HuH-7.5 (cell line): ENCODE measurements at regions not wholly inside any gene's neighbourhood (a gene's known extent, or its start where the extent isn't known, plus 50 kb on each side); places are given as distances from the start of the nearest gene placed in this dataset.
A peak's percentile ranks its signal among the peaks of the same experiment; 100 is the strongest.

Experiments used
- DNase-seq: peaks from one replicate; pipeline ENCODE4 v3.0.0; 2011; ENCODE audit warnings: low spot score

- DNase-seq = peak; percentile 15
Measured at GRCh38 chr2:898319-898718, 52.3 kb upstream of the SNTG2 start.

GRCh38 chr2:897091-897490, 53.6 kb upstream of the SNTG2 start:
- no peak for DNase-seq

- DNase-seq = peak; percentile 20
Measured at GRCh38 chr2:893311-893710, 57.3 kb upstream of the SNTG2 start.

- DNase-seq = no peak
Measured at GRCh38 chr2:892892-893291, 57.8 kb upstream of the SNTG2 start.

GRCh38 chr2:892401-892800, 58.2 kb upstream of the SNTG2 start:
- no peak for DNase-seq

GRCh38 chr2:891734-892133, 58.9 kb upstream of the SNTG2 start:
- no peak for DNase-seq

GRCh38 chr2:890791-891190, 59.9 kb upstream of the SNTG2 start:
- DNase-seq = no peak

GRCh38 chr2:890214-890613, 60.4 kb upstream of the SNTG2 start:
- DNase-seq = no peak

GRCh38 chr2:888906-889566, 61.6 kb upstream of the SNTG2 start:
- no peak for DNase-seq

- DNase-seq = no peak
Measured at GRCh38 chr2:888211-888801, 62.3 kb upstream of the SNTG2 start.

- DNase-seq = no peak
Measured at GRCh38 chr2:887639-888038, 63.0 kb upstream of the SNTG2 start.

GRCh38 chr2:886072-887022, 64.3 kb upstream of the SNTG2 start:
- DNase-seq = no peak

GRCh38 chr2:885230-886071, 65.2 kb upstream of the SNTG2 start:
- no peak for DNase-seq

- no peak for DNase-seq
Measured at GRCh38 chr2:883803-884748, 66.6 kb upstream of the SNTG2 start.

- no peak for DNase-seq
Measured at GRCh38 chr2:883260-883802, 67.3 kb upstream of the SNTG2 start.

GRCh38 chr2:881204-881918, 69.3 kb upstream of the SNTG2 start:
- DNase-seq = no peak

GRCh38 chr2:880201-880970, 70.3 kb upstream of the SNTG2 start:
- DNase-seq = no peak

- no peak for DNase-seq
Measured at GRCh38 chr2:879540-879939, 71.1 kb upstream of the SNTG2 start.

- no peak for DNase-seq
Measured at GRCh38 chr2:878245-878930, 72.3 kb upstream of the SNTG2 start.
